Cardiac muscle cell (in vitro differentiated cells and primary cell): ENCODE measurements at regions not wholly inside any gene's neighbourhood (a gene's known extent, or its start where the extent isn't known, plus 50 kb on each side); places are given as distances from the start of the nearest gene placed in this dataset.

Experiments
- DNase-seq, 2 donors: peaks; one replicate each; pipeline versions ENCODE4 v3.0.0 to v3.0.0-alpha.2; 2010 to 2017; ENCODE audit warnings: low read depth in 1 of 2, low spot score in 1 of 2
- H3K27ac ChIP-seq: fragments of 200-600 bp; sonication (generic); 2 replicates; pipeline ENCODE4 v1.5.1; 2016
- H3K27me3 ChIP-seq: fragments of 200-600 bp; sonication (generic); 2 replicates; pipeline ENCODE4 v1.6.0; 2016; ENCODE audit warnings: control low read depth
- H3K36me3 ChIP-seq: fragments of 200-600 bp; sonication (generic); 2 replicates; pipeline ENCODE4 v1.5.1; 2016; ENCODE audit warnings: control low read depth
- H3K4me1 ChIP-seq: fragments of 200-600 bp; sonication (generic); 2 replicates; pipeline ENCODE4 v1.8.1; 2017; ENCODE audit warnings: low read depth, mild to moderate bottlenecking, mixed run types
- H3K4me3 ChIP-seq: fragments of 200-600 bp; sonication (generic); 2 replicates; pipeline ENCODE4 v1.5.1; 2016; ENCODE audit warnings: mild to moderate bottlenecking
- H3K9me3 ChIP-seq: fragments of 200-600 bp; sonication (generic); 2 replicates; pipeline ENCODE4 v1.5.1; 2017; ENCODE audit warnings: low read depth, mild to moderate bottlenecking, control low read depth
- TF ChIP-seq, protein P1 (sequence below): IDR thresholded peaks from 2 replicates; pipeline ENCODE4 v1.5.1; 2012; ENCODE audit warnings: low read depth, mild to moderate bottlenecking, low read length

DNA sequence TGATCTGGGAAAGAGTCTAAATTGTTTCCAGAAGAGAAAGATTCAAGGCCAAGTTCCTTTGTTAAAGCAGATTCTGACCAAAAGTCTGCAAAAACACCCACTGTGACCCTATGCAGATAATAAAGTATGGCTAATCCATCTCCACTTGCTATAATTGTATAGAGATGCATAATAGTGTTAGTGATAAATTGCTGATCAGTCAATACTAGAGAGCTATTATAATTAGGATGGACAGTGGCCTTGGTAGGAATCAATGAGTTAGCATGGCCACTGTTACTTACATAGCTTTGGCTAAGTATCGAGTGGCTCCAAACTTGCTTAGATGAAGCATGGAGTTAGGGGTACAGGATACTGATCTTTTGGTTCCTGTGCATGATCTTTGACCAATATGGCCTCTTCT, 683.4 kb upstream of the MEF2C start:
- Histone ChIP-seq H3K27me3 (no peaks in the 10 kb centered on the region), H3K27ac (no peak overlapping the region), H3K9me3 (no peaks in the 10 kb centered on the region), H3K36me3 (no peaks in the 10 kb centered on the region), H3K4me1 (no peaks in the 10 kb centered on the region), H3K4me3 (no peak overlapping the region)
- no peak for DNase-seq
- TF ChIP-seq, protein P1, sequence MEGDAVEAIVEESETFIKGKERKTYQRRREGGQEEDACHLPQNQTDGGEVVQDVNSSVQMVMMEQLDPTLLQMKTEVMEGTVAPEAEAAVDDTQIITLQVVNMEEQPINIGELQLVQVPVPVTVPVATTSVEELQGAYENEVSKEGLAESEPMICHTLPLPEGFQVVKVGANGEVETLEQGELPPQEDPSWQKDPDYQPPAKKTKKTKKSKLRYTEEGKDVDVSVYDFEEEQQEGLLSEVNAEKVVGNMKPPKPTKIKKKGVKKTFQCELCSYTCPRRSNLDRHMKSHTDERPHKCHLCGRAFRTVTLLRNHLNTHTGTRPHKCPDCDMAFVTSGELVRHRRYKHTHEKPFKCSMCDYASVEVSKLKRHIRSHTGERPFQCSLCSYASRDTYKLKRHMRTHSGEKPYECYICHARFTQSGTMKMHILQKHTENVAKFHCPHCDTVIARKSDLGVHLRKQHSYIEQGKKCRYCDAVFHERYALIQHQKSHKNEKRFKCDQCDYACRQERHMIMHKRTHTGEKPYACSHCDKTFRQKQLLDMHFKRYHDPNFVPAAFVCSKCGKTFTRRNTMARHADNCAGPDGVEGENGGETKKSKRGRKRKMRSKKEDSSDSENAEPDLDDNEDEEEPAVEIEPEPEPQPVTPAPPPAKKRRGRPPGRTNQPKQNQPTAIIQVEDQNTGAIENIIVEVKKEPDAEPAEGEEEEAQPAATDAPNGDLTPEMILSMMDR: no peak

DNA sequence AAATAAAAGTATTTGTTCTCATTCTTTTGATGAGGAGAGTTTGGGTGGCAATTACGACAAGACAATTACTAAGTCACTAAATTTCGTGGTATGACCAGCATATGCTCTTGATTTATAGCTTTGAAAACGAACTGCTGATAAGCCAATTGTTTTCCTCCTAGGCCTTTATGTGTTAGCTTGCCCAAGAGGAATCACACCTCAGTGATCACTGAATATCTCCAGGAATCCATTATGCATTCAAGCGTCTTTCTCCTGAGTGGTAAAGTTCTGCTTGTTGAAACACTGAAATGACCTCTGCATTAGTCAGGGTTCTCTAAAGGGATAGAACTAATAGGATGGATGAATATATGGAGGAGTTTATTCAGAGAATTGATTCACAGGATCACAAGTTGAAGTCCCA, 677.7 kb upstream of the MEF2C start:
- no peaks in the 10 kb centered on the region for H3K4me1 ChIP-seq
- no peaks in the 10 kb centered on the region for H3K36me3 ChIP-seq
- no peak overlapping the region for H3K27ac ChIP-seq
- TF ChIP-seq, protein P1: no peak
- no peaks in the 10 kb centered on the region for H3K27me3 ChIP-seq
- H3K9me3 ChIP-seq: no peaks in the 10 kb centered on the region
- DNase-seq: no peak
- no peak overlapping the region for H3K4me3 ChIP-seq

DNA sequence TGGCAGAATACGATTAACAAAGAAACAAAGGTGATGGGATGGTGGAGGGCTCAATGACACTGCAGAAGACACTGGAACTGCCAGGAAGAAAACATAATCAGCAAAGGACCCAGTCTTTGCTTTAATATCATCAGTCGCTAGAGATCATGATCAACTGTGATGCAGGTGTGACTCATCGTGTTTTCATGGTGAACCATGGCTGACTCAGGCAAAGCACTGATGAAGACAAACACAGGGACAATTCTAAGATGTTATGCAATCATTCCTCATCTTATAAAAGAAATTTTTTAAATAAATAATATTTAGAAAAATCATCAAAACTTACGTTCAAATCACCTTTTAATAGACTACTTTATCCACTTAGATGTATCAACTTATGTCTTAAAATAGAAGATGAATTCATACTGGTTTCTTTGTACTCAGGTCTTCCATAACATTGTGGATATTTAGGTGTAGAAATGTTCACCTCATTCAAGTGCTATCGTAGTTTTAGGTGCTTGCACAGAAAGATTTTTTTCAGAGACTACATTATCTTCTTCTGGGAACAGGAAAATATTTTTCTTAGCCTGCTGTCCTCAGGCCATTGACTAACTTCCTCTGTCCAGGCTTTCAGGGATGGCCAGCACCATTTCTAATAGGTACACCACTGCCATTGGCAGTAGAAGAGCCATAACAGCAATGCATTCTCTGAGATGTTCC, 673.4 kb upstream of the MEF2C start:
- no peak overlapping the region for H3K27ac ChIP-seq
- TF ChIP-seq, protein P1: no peak

DNA sequence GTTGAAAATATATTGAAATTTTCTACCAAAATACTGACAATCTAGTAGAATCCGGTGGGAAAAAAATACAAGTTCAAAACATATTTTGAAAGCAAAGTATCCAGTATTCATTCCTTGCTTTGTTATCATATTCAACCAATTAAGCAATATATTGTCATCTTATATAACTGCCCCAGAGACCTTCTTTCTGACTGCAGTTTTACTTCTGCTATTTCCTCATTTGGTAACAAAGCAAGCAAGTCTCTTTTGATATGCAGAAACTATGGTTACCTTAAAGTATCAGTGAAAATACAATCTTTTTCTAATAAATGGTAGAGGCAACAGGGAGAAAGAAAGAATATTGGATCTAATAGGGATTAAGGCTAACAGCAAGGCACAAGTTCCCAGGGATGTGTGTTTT, 663.7 kb upstream of the MEF2C start:
- no peaks in the 10 kb centered on the region for H3K27me3 ChIP-seq
- H3K4me3 ChIP-seq: no peak overlapping the region
- TF ChIP-seq, protein P1: no peak
- H3K4me1 ChIP-seq: peaks cover 10% of the 10 kb centered on the region
- H3K9me3 ChIP-seq: no peaks in the 10 kb centered on the region
- no peaks in the 10 kb centered on the region for H3K36me3 ChIP-seq
- no peak for DNase-seq
- no peak overlapping the region for H3K27ac ChIP-seq

More for the DNA sequence above, 673.4 kb upstream of the MEF2C start:
- DNase-seq: peak in 1 of 2 donors; percentile 49
- no peaks in the 10 kb centered on the region for H3K27me3 ChIP-seq
- H3K9me3 ChIP-seq: no peaks in the 10 kb centered on the region
- H3K36me3 ChIP-seq: no peaks in the 10 kb centered on the region
- H3K4me3 ChIP-seq: no peak overlapping the region
- H3K4me1 ChIP-seq: no peaks in the 10 kb centered on the region

DNA sequence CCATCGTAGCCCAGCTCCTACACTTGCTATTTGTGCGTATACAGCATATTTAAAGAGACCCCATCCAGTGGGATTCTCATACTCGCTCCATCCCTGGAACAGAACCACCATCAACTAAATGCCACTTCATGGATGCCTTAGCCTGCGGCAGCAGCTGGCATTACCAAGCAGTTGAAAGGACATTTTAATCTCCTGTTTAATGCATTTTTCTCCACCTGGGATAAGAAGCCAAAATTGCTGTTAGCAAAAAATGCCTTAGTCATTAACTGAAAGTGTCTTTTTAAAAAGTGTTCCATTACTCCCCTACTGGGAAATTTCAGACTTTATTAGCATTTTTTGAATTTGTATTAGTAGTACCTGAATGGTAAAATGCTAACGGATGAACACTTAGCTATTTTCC, 662.6 kb upstream of the MEF2C start:
- Histone ChIP-seq H3K27me3 (no peaks in the 10 kb centered on the region), H3K36me3 (no peaks in the 10 kb centered on the region), H3K4me3 (no peak overlapping the region), H3K9me3 (no peaks in the 10 kb centered on the region), H3K27ac (no peak overlapping the region), H3K4me1 (peaks cover 18% of the 10 kb centered on the region)
- TF ChIP-seq, protein P1: no peak
- DNase-seq: no peak
